ENCODE measurements at regions not wholly inside any gene's neighbourhood (a gene's known extent, or its start where the extent isn't known, plus 50 kb on each side); places are given as distances from the start of the nearest gene placed in this dataset.

DNA sequence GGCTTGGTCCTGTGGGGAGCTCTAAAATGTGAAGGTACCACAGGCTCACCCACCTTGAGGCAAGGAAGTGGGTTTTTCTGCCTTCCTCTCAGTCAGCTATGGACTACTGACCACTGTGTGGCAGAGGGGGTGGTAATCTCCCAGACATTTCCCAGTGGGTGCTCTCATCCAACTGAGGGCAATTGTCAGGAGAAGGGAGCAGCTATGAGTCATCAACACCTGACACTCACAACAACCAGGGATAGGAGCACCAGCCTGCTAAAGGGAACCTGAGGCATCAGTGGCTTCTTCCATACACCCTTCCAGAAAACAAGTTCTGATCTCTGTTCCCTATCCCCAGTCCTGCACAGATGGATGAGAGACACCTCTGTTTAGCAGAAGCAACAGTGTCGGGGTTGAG lies 468.8 kb downstream of the BCOR start:
- H3K27ac ChIP-seq, result no peak overlapping the region
- no peak for TF ChIP-seq CTCF (conservative IDR thresholded peaks at IDR 0.05)

DNA sequence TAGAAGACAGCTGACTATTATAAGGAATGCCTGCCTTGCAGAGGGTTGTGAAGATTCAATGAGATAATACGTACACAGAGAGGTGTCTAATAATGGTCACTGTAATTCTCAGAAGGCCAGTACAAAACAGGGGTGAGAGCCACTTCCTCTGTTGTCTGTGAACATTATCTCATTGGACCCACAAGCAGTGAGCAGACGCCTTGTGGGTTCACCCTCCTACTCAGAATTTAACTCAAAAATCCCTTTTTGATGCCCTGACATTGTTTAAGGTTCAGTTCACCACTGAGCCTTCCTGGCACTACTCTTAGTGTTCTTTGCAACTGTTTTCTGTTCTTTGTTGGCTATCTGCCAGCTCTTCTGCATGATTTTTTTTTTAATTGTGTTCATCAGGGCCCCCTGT lies 467.4 kb downstream of the BCOR start:
- no peak for TF ChIP-seq CTCF (conservative IDR thresholded peaks at IDR 0.05)
- no peak overlapping the region for H3K27ac ChIP-seq

GRCh38 chrX:39631276-39632229 lies 466.2 kb downstream of the BCOR start:
- no peak overlapping the region for H3K27ac ChIP-seq
- TF ChIP-seq CTCF (conservative IDR thresholded peaks at IDR 0.05), result no peak

GRCh38 chrX:39633293-39633692 lies 464.5 kb downstream of the BCOR start:
- no peak for TF ChIP-seq CTCF (conservative IDR thresholded peaks at IDR 0.05)
- no peak overlapping the region for H3K27ac ChIP-seq

DNA sequence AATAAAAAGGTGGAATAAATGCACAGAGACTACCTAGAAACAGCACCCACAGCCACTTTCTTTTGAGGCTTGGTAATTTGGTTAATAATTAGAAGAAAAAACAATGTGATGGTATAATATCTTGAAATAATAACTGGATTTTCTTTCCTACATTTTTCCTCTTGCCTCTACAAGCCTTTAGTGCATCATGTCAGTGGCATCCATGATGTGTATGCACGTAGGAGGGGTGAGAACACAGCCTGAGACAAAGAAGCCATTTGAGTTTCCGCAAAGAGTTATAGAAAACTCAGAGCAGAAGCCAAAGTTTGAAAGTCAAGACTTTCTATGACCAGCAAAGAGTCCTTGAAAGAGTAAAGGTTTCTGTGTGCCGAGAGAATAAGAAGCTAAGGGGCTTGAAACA lies 461.3 kb downstream of the BCOR start:
- no peak for TF ChIP-seq CTCF (conservative IDR thresholded peaks at IDR 0.05)
- no peak overlapping the region for H3K27ac ChIP-seq

GRCh38 chrX:39638526-39638925 lies 459.2 kb downstream of the BCOR start:
- TF ChIP-seq CTCF (conservative IDR thresholded peaks at IDR 0.05), result no peak
- H3K27ac ChIP-seq, result no peak overlapping the region

DNA sequence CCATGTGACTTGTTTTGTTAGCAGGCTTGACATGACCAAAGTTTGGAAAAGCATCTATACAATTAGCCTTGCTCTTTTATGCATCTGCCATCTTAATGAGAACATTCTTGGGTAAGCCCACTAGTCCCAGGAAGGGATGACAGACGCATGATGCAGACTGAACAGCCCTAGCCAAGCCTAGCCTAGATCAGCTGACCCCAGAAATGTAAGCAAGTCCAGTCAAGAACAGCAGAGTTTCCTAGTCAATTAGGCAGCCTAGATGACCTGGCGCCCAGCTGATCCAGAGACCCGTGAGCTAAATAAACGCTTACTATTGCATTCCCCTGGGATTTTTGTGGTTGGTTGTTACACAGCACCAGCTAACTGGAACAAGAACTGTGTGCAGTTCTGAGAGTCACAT lies 457.9 kb downstream of the BCOR start:
- TF ChIP-seq CTCF (conservative IDR thresholded peaks at IDR 0.05), result no peak
- H3K27ac ChIP-seq, result no peak overlapping the region

All from VCaP (cell line).